ENCODE measurements at regions not wholly inside any gene's neighbourhood (a gene's known extent, or its start where the extent isn't known, plus 50 kb on each side); places are given as distances from the start of the nearest gene placed in this dataset.

- TF ChIP-seq GATA2 (IDR thresholded peaks at IDR 0.05; ENCODE audit: low read depth, low read length) = no peak
- no peak for TF ChIP-seq GATA3 (IDR thresholded peaks at IDR 0.05; ENCODE audit: low read depth, low read length)
Observed at GRCh38 chr5:92885950-92886349, 695.1 kb downstream of the NR2F1-AS1 start.
